ENCODE measurements at regions not wholly inside any gene's neighbourhood (a gene's known extent, or its start where the extent isn't known, plus 50 kb on each side); places are given as distances from the start of the nearest gene placed in this dataset.
A peak's percentile ranks its signal among the peaks of the same experiment; 100 is the strongest.

DNA sequence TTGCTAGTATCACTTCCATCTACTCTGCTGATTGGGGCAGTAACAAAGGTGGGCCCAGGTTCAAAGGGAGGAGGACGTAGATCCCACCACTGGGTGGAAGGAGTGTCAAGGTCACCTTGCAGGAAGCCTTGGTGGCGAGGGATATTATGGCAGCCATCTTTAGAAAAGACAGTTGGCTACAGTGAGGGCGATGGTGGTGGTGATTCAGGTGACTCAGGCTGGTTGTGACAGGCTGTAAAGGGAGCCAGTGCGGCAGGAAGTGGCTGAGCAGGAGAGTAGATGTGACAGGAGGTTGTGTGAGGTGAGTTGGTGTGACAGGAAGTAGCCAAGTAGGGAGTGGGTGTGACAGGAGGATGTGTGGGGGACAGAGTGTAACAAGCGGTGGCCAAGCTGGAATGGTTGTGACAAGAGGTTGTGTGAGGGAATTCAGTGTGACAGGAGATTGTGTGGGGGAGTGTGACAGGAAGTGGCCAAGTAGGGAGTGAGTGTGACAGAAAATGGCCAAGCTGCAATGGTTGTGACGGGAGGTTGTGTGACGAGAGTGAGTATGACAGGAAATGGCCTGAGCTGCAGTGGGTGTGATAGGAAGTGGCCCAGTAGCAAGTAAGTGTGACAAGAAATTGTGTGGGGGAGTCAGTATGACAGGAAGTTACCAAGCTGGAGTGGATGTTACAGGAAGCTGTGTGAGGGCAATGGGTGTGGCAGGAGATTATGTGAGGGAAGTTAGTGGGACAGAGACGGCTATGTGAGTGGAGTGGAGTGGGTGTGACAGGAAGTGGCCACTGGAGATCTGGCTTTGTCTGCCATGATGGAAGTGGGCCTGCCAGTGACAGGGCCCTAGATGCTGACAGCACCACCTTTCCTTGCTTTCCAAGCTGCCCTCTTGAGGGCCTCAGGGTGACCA, 136.5 kb upstream of the MYL2 start:
- no peak for DNase-seq (ENCODE audit: missing footprints)
- intact Hi-C loops (cut with DNase I), result no loop called here
- peak; percentile 46 for ATAC-seq

DNA sequence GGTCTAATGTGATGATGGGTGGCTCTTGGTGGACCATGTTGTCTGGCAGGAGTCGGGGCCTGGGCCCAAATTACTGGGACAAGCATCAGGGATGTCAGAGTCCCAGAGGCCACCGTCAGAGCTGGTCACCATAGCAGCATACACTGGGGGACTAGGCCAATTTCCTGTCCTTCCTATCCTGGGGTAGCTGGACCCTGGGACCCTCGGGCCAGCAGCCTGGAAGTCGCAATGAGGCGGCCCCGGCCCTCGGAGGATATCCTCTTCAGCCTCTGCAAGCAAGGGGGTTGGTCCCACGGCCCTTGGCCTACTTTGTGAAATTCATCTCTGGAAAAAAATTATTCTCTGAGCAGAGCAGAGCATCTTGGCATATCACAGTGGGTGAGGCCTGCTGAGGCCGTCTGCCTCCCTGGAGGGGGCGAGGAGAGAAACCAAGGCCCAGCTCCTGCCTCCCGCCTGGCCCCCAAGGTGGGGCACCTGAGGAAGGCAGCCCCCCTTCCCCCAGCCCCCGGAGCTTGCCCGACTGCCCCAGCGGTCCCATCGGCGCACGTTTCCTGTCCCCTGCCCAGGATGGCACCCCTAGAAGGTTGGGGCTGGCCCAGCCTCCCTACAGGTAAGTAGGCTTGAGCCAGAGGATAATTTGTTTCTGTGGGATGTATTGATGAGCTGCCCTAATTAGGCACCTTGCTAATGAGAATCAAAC, 135.0 kb upstream of the MYL2 start:
- intact Hi-C loops (cut with DNase I), result no loop called here
- no peak for ATAC-seq
- DNase-seq (ENCODE audit: missing footprints), result no peak

DNA sequence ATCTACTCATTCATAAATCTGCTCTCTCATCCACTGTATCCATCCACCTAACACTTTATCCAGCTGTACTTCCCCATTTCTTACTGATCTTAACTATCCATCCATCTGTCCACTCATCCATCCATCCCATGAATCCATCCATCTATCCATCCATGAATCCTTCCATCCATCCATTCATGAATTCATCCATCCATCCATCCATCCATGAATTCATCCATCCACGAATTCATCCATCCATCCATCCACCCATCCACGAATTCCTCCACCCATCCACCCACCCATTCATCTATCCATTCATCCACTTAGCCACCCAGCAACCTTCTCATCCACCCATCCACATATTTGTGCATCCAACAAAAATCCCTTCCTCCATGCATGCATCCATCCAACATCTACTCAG, 128.6 kb upstream of the MYL2 start:
- intact Hi-C loops (cut with DNase I), result no loop called here
- no peak for ATAC-seq
- no peak for DNase-seq (ENCODE audit: missing footprints)

DNA sequence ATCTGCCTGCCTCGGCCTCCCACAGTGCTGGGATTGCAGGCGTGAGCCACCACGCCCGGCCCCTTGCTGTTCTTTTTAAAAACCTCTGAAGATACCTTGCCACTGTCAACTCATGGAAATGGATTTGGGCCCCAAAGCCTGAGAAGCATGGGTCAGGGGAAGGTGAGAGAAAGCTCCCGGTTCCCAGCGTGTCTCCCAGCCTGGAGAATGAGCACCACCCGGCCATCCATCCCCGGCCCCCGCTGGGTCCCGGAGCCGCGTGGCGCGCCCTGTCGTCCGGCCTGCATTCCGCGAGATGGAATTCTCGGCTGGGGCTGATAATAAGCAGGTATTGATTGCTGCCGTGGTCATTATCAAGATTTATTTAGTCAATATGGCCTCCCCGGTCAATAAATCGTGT, 126.5 kb upstream of the MYL2 start:
- intact Hi-C loops (cut with DNase I), result no loop called here
- DNase-seq (ENCODE audit: missing footprints) (no peak), ATAC-seq (no peak)

DNA sequence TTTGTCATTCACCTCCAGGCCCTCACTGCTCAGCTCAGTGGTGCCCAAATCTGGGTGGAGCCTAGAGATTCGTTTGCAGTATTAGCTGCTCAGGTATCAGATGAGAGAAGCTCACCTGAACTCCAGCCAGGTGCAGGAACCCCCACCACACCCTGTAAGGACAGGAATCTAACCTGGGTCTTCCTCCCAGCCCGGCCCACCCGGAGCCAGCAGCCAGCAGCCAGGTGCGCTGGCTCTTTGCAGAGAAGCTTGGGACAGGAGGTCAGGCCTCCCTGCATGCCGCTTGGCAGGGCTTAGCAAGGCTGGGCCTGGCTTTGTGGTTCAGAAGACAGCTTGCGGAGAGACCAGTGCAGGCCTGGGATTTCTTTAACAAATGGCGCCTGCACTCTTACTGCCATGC, 125.6 kb upstream of the MYL2 start:
- no peak for ATAC-seq

DNA sequence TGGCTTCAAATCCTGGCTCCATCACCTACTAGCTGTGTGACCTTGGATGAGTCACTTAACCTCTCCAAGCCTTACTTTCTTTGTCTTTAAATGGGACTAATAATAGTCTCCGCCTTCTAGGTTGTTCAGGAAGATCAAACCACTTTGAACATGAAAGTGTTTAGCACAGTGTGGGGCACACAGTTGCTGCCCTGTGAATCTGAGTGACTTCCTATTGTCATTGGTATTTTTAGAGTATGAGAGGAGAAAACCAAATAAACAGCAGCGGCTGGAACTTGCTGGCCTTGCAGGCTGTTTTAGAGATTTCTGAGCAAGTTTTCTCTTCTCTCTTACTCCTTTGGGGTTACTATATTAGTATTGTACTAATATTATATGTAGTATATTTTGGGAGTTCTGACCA, 120.7 kb upstream of the MYL2 start:
- intact Hi-C loops (cut with DNase I), result no loop called here
- ATAC-seq (no peak), DNase-seq (ENCODE audit: missing footprints) (no peak)

More for the DNA sequence above, 125.6 kb upstream of the MYL2 start:
- no peak for DNase-seq (ENCODE audit: missing footprints)
- intact Hi-C loops (cut with DNase I), result no loop called here

DNA sequence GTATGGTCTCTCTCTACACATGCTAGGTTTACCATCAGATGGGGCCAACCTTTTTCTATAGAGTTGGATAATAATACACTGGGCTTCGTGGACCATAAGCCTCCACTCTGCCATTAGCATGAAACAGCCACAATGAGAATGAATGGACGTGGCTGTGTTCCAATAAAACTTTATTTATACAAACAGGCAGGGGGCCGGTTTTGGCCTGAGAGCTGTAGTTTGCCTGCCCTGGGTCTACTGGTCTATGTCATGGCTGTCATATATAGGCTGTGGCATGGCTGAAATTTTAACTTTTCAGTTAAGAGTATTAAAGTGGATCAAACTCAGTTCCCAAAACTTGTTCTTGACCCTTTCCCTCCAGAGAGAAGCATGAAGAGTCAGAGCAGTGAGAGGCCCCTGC, 120.3 kb upstream of the MYL2 start:
- no peak for ATAC-seq
- intact Hi-C loops (cut with DNase I), result no loop called here

DNA sequence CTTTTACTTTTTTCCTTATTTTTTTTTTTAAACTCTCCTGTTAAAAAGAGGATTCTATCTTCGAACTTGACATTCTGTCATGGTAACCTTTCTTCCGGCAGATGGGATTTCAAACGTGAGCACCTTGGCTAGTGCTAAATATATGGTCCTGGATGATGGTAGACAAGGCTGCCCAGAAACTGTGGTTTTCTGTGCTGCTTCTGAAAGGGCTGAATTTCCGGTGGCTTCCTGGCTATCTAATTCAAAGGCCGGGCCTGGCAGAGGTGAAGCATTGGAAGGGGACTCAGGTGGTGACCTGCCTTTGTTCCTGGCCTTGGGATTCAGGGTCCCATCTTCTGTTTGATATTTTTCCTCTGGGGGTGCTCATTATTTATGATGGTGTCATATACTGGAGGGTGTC, 118.6 kb upstream of the MYL2 start:
- intact Hi-C loops (cut with DNase I), result no loop called here
- DNase-seq (ENCODE audit: missing footprints), result no peak
- ATAC-seq, result no peak

More for the DNA sequence above, 120.3 kb upstream of the MYL2 start:
- no peak for DNase-seq (ENCODE audit: missing footprints)

DNA sequence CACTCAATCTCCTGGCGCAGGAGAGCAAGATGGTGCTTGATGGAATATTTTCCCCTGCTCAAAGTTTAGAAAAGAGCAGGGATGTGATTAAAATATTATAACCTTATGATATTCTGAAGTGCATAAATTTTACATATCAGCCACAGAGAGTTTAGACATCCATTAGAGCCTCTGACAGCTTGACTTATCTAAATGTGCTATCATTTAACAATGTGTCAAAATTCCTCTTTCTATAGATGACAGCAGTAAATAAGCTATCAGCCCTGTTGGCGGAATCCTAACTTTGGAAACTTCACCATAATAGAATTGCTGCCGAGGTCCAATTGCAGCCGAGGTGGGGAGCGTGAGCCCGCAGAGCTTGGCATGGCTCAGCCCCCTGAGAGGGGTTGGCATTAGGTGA, 117.7 kb upstream of the MYL2 start:
- ATAC-seq (no peak), DNase-seq (ENCODE audit: missing footprints) (no peak)
- intact Hi-C loops (cut with DNase I), result no loop called here

DNA sequence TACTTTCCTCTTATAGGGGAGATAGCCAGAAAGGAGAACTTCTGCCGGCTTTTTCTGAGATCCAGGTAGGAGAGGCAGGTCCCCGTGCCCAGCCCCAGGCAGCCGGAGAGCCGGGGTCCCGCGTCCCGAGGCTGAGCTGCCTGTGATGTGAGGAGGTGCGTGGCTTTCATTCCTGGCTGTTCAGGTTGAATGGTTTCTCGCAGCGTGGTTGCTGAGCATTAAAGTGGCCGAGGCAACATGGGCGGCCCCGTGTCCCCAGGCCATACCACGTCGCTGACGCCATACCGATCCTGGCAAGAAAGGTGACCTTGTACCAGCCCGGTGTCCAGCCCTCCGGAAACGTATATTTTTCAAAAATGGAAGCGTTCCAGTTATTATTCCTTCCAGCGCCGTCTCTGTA, 116.7 kb upstream of the MYL2 start:
- ATAC-seq, result no peak
- intact Hi-C loops (cut with DNase I), result no loop called here
- DNase-seq (ENCODE audit: missing footprints), result no peak

DNA sequence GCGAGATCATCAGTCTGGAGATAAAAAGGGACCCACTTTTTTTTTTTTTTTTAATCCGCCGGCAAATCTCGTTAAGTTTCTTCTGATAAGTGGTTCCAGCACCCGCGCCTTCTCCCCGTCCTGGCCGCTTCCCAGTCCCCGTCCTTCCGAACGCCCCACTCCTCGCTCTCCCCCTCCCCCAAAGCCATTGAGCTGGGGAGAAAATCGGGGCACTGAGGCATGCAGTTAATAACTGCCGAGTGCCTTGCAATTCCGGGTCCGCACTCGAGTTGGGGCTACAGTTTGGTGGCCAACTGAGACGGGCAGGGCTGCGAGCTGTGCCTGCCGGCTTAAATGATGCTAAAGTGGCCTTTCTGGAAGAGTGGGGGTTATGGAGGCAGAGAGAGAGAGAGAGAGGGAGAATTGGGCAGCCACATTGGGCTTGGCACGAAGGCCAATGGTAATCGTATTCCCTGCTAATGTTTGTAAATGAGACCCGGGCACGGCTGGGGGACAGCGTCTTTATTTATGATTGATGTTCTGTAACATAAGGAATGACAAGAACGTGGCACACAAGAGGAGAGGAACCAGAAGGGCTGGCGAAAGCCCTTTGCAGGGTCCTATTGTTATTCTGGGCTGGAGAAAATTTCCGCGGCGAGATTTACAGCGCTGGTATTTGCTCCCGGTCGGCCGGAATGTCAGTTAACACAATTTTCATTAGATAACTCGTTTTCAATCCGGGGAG, 115.4 kb upstream of the MYL2 start:
- intact Hi-C loops (cut with DNase I), result no loop called here
- no peak for ATAC-seq
- no peak for DNase-seq (ENCODE audit: missing footprints)

DNA sequence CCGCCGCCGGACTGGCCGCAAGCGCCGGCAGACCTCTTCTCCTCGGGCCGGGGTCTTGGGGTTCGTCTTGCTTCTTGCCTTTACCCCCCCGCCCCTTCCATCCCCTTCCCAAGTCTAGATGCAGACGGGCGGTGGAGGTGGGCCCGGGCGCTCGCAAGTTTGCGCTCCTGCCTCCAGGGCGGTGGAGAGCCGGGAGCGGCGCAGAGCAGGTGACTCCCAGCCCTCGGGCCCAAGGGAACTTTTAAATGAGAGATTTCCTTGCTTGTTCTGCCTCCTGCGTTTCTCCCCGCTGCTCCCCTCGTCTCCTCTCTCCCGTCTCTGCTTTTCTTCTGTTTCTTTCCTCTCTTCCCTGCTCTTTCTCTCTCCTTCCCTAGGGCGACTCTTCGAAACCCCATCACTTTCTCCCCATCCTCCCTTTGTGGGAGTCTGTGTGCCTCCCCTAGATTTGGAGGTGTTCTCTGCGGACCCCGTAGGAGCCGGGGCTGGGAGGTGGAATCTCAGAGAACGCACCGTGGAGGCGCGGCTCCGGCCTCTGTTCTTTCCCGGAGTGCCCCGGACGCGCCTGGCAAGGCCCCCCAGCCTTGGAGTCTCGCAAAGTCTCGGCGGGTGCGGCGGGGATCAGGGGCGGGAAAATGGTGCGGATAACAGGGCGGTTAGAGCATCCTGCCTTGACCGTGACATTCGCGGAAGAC, 114.7 kb upstream of the MYL2 start:
- intact Hi-C loops (cut with DNase I), result no loop called here
- ATAC-seq (no peak), DNase-seq (ENCODE audit: missing footprints) (no peak)

DNA sequence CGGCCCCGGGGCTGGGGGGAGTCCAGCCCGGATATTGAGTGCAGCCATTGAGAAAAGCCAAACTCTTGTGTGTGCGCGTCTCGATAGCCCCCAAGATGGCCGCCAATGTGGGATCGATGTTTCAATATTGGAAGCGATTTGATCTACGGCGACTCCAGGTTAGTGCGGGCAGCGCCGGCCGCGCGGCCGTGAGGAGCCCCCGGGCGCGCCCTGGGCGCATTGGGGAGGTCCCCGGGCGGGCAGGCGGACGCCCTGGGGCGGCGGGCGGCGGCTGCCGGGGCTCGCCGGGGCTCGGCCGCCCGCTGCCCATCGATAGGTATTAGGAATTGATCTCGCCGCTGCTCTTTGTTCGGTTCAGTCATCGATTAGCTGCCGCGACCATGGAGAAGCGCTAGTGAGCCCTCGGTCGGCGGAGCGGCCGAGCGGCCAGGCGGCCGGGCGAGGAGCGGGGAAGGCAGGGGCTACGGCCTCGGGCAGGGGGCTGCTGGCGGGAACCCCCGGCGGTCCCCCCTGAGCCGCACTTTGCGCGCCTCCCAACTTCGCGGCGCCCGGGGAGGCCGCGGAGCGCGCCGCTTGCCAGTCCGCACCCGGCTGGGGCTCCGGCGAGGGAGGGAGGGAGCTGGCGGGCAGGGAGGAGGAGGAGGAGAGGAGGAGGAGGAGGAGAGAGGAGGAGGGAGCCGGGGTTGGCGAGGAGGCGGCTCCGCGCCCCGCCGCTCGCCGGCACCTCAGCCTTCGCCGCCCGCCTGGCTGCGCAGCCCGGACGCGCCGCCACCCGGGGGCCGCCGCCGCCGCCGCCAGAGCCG, 113.9 kb upstream of the MYL2 start, which contains the start of gene CUX2:
TSS of gene CUX2 (plus strand) at position 83 of the 803 bp plus-strand sequence.
- ATAC-seq (no peak), DNase-seq (ENCODE audit: missing footprints) (no peak)
- intact Hi-C loops (cut with DNase I), result no loop called here

DNA sequence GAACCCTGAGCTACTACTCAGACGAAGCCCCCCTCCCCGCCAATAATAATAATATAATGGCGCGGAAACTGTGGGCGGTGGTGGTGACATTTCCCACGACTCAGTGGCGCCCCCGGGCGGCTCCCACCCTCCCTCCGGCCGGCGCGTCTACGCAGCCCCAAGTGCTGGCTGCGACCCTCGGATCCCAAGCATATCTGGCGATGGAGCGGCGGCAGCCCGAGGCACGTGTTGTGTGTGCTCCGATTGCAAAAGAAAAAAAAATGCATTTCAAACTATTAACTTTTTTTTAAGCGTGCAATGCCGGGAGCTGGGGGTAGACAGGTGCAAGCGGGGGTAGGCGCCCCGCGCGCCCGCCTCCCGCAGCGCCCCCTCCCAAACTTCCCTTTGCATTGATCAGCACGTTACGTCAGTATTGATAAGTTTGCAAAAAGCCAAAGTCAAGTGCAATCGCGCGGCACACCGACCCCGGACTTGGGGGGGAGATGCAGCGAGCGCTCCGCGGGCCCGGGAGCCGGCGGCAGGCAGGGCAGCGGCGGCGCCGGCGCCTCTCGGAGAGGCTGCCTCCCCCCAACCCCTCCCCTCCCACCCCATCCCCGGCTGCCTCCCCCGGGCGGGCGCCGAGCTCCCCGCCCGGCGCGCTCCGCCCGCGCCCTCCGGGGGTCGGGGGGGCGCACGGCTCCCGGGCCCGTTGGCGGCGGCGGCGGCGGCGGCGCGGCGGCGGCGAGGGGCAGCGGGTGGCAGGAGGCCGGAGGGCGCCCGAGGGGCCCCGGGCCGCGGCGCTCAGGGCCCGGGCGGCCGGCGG, 113.1 kb upstream of the MYL2 start:
- intact Hi-C loops (cut with DNase I), result no loop called here
- ATAC-seq (no peak), DNase-seq (ENCODE audit: missing footprints) (no peak)

DNA sequence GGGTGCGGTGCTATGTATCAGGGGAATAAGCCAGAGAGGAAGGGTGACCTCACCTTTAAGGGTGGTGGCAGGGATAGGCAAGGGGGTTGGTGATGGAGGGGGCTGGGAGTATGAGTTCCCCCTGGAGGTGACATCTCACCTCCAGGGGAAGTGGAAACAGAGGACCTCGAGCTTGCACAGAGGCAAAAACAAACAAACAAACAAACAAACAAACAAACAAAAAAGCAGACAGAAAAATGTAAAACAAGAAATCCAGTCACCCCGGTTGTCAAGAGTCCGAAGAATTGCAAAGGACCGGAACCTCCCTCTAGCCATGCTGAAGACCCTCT, 112.2 kb upstream of the MYL2 start:
- DNase-seq (ENCODE audit: missing footprints), result no peak
- ATAC-seq, result no peak
- intact Hi-C loops (cut with DNase I), result no loop called here

DNA sequence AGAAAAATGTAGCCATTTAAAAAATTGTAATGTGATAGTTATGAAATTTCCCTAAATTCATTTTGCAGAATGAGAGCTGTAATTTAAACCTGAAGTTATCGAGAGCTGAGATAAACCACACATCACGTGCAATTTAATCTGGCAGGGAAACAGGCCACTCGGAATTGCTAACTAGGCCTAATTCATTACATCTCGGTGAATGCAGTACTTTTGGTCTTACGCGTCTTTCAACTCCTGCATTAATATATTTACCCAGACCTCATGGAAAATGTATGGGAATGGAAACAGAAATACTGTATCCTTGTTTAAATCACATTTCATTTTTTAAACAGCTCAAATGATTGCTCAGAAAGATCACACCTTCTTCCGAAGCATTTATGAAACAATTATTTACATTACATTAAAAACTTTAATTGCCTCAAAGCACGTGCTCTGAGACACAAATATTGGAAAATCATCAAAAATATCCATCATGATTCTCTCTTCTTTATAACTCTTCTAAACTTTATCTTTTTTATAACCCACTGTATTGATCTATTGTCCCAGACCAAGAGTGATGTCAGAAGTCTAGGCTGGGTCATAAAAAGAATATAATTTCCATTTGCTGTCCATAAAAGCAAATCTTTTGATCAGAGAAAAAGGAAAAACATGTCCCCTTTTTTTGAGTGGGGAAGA, 111.7 kb upstream of the MYL2 start:
- intact Hi-C loops (cut with DNase I), result no loop called here
- DNase-seq (ENCODE audit: missing footprints) (no peak), ATAC-seq (no peak)

DNA sequence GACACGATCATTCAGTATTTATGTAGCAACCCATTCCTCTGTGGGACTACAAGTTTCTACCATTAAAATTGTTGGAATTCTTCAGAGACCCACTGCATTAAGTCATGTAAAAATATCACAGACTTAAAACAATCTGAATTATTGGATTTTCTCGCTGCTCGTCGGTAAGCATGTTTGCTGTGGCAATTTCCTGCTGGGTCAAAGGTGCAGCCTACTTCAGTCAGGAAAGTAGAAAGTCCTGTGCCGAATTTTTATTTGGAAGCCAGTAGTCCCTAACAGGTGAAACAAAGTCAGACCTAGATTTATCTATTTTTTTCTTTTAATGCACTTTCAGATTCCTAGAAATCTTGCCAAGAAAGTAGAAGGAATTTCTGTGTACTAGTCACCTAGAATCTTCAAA, 110.4 kb upstream of the MYL2 start:
- ATAC-seq, result no peak
- intact Hi-C loops (cut with DNase I), result no loop called here

More for the DNA sequence above, 110.4 kb upstream of the MYL2 start:
- DNase-seq (ENCODE audit: missing footprints), result no peak
